ENCODE measurements at regions not wholly inside any gene's neighbourhood (a gene's known extent, or its start where the extent isn't known, plus 50 kb on each side); places are given as distances from the start of the nearest gene placed in this dataset.

DNA sequence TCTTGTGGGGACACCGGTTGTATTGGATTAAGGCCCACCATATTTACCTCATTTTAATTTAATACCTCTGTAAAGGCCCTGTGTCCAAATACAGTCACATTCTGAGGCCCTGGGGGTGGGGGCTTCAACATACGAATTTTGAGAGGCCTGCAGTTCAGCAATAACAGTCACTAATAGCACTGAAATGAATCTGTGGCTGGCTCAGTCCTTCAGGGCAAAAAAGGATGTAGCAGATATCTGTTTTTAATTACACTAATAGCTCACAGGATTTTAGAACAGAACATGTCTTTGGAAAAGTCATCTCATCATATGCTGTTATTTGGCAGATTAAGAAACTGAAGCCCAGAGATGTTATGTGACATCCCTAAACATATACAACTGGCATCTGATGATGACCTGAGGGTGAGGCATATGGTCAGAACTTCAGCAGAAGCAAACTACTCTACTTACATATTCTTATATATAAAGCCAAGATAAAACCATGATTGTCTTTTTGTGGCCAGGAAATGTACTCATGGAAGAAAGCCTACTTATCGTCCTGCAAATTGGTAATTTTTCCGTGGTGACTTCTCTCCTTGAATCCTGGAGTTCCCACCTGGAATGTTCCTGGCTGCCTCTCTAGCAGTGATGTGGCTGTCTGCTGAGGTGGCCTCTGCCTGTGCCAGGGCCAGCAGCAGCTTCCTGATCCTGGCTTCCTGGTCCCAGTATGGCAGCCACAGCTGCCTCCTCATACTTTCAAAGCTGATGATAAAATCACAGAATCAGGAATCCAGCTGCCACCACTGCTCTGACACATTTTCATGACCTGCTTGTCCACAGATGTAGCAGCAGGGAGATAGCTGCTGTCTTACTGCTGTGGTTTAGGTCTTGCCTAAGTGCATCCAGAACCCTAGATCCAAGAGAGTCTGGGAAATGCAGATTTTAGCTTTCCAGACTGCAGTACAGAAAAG lies 72.1 kb upstream of the ANKRD55 start:
- Histone ChIP-seq H3K27me3 (no peaks in the 10 kb centered on the region), H3K27ac (no peak overlapping the region), H3K9me3 (no peaks in the 10 kb centered on the region), H3K4me1 (peaks cover 0 to 3% of the 10 kb centered on the region in 2 donors), H3K36me3 (no peaks in the 10 kb centered on the region), H3K4me3 (no peak overlapping the region)
- intact Hi-C loops (cut with DNase I; ENCODE audit: low total_unique reads), result no loop called here
- no peak for DNase-seq
- TF ChIP-seq, protein P1, sequence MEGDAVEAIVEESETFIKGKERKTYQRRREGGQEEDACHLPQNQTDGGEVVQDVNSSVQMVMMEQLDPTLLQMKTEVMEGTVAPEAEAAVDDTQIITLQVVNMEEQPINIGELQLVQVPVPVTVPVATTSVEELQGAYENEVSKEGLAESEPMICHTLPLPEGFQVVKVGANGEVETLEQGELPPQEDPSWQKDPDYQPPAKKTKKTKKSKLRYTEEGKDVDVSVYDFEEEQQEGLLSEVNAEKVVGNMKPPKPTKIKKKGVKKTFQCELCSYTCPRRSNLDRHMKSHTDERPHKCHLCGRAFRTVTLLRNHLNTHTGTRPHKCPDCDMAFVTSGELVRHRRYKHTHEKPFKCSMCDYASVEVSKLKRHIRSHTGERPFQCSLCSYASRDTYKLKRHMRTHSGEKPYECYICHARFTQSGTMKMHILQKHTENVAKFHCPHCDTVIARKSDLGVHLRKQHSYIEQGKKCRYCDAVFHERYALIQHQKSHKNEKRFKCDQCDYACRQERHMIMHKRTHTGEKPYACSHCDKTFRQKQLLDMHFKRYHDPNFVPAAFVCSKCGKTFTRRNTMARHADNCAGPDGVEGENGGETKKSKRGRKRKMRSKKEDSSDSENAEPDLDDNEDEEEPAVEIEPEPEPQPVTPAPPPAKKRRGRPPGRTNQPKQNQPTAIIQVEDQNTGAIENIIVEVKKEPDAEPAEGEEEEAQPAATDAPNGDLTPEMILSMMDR (IDR thresholded peaks at IDR 0.05), result no peak
- no peak for TF ChIP-seq POLR2A (IDR thresholded peaks at IDR 0.05)

DNA sequence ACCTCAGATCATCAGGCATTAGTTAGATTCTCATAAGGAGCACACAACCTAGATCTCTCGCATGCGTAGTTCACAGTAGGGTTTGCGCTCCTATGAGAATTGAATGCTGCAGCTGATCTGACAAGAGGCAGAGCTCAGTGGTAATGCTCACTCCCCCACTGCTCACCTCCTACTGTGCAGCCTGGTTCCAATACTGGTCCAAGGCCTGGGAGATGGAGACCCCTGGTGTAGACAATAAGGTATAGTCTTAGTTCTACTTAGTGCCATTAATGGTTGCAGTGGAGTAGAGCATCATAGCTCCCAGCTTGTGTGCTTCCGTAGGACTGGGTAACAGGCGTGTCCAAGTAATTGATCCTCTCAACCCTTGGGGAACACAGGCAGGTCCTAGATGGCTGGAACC lies 70.4 kb upstream of the ANKRD55 start:
- H3K4me3 ChIP-seq, result no peak overlapping the region
- no peak overlapping the region for H3K27ac ChIP-seq
- intact Hi-C loops (cut with DNase I; ENCODE audit: low total_unique reads), result no loop called here
- TF ChIP-seq, protein P1 (IDR thresholded peaks at IDR 0.05), result no peak
- TF ChIP-seq POLR2A (IDR thresholded peaks at IDR 0.05), result no peak
- no peaks in the 10 kb centered on the region for H3K36me3 ChIP-seq
- H3K27me3 ChIP-seq, result no peaks in the 10 kb centered on the region
- H3K9me3 ChIP-seq, result no peaks in the 10 kb centered on the region
- H3K4me1 ChIP-seq, result no peaks in the 10 kb centered on the region
- DNase-seq, result no peak

DNA sequence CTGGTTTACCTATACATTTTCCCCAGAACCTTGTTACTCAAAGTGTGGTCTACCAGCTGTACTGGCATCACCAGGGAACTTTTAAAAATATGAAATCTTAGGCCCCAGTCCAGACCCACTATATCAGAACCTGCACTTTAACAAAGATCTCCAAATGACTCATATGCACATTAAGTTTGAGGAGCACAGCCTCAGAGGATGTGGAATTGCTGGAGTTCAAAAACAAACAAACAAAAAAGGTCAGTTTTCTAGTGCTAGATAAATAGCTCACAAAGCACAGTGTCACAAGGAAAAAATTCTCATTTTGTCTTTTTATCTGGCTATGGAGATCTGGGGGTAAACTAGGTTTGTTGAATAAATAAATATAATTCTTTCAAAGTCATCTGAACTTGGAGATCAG lies 68.9 kb upstream of the ANKRD55 start:
- DNase-seq, result no peak
- no peaks in the 10 kb centered on the region for H3K27me3 ChIP-seq
- no peaks in the 10 kb centered on the region for H3K4me1 ChIP-seq
- intact Hi-C loops (cut with DNase I; ENCODE audit: low total_unique reads), result no loop called here
- TF ChIP-seq, protein P1 (IDR thresholded peaks at IDR 0.05), result no peak
- no peaks in the 10 kb centered on the region for H3K9me3 ChIP-seq
- H3K27ac ChIP-seq, result no peak overlapping the region
- H3K4me3 ChIP-seq, result no peak overlapping the region
- no peaks in the 10 kb centered on the region for H3K36me3 ChIP-seq

DNA sequence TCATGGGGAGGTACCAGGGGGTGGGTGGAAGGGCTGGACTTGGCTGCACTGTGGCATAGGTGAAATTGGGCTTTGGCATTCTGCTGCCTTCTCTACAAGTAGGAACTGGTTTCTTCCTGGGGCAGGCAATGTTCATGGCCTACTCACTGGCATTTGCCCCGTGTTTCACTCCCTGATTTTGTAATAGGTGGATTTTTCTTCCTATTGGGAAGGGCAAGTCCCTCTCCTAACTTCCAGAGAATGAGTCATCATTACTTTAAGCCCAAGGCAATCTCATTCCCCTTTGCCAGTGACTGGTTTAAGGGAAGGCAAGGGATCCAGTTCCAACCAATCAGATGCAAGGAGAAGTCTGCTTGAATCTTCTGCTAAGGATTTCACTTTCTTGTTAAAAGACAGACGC lies 67.9 kb upstream of the ANKRD55 start:
- no peaks in the 10 kb centered on the region for H3K4me1 ChIP-seq
- TF ChIP-seq, protein P1 (IDR thresholded peaks at IDR 0.05), result no peak
- no peak for TF ChIP-seq POLR2A (IDR thresholded peaks at IDR 0.05)
- H3K9me3 ChIP-seq, result no peaks in the 10 kb centered on the region
- H3K4me3 ChIP-seq, result no peak overlapping the region
- H3K27me3 ChIP-seq, result no peaks in the 10 kb centered on the region
- intact Hi-C loops (cut with DNase I; ENCODE audit: low total_unique reads), result no loop called here
- no peaks in the 10 kb centered on the region for H3K36me3 ChIP-seq
- DNase-seq, result no peak
- H3K27ac ChIP-seq, result no peak overlapping the region

DNA sequence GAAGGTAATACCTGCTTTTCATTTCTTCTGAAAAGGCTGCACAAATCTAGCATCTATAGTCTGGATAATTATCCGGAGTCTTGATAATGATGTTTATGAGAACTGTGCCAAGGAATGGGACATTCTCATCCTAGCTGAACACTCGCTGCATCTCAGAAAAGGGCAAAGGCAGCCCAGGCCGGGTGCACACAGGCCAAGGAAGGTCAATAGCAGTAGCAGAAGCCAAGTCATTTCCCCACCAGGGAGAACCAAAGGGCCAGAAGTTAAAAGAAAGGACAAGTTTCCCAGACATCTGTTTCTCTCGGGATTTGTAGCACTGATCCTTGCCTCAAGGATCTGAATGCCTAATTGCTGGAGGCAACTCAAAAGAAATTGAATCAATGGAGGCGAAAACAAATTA lies 66.1 kb upstream of the ANKRD55 start:
- no peaks in the 10 kb centered on the region for H3K9me3 ChIP-seq
- H3K36me3 ChIP-seq, result no peaks in the 10 kb centered on the region
- no peak overlapping the region for H3K27ac ChIP-seq
- no peak for DNase-seq
- intact Hi-C loops (cut with DNase I; ENCODE audit: low total_unique reads), result no loop called here
- TF ChIP-seq, protein P1 (IDR thresholded peaks at IDR 0.05), result no peak
- no peak for TF ChIP-seq POLR2A (IDR thresholded peaks at IDR 0.05)
- no peaks in the 10 kb centered on the region for H3K27me3 ChIP-seq
- H3K4me3 ChIP-seq, result no peak overlapping the region
- no peaks in the 10 kb centered on the region for H3K4me1 ChIP-seq

All from uterus (tissue), 3 donors.